Transverse colon (tissue), 4 donors: ENCODE measurements at regions not wholly inside any gene's neighbourhood (a gene's known extent, or its start where the extent isn't known, plus 50 kb on each side); places are given as distances from the start of the nearest gene placed in this dataset.

ENCODE experiments used
- EP300 ChIP-seq: sonication (generic); formaldehyde crosslinking; IDR thresholded peaks from one replicate; pipeline ENCODE4 v1.6.1; 2017; ENCODE audit warnings: antibody characterized with exemption, low read depth
- POLR2AphosphoS5 ChIP-seq, 3 donors: sonication (generic); formaldehyde crosslinking; IDR thresholded peaks; one replicate each; pipeline ENCODE4 v1.6.1; 2016; ENCODE audit warnings: antibody characterized with exemption in 3 of 3
- TF ChIP-seq, protein P1 (sequence below), 5 experiments: fragments of 200-600 bp in 3 of 5; fragments of 450-650 bp in 2 of 5; sonication (generic) in 3 of 5; IDR thresholded peaks; 1 replicate in 2 of 5; 2 replicates in 3 of 5; pipeline ENCODE4 v1.5.1; 2016 to 2017; ENCODE audit warnings: antibody characterized with exemption in 5 of 5, inconsistent platforms in 3 of 5, mild to moderate bottlenecking in 2 of 5, moderate library complexity in 1 of 5

DNA sequence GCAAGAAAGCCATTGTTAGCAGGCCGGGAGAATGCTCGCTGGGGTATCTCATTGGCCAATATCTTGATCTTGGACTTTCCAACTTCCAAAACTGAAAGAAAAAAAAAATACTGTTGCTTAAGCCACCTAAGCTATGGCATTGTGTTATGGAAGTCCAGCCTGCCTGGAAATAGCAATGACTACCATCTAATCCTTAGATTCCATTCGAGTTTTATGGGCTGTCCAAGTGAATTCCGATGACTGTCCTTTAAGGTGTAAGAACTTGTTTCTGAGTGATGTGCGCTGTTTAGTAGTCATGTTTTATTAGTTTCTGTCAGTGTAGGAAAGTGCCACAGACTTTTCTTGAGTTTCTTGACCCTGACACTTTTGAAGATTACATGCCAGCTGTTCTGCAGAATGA lies 762.6 kb downstream of the USP25 start:
- TF ChIP-seq, protein P1, sequence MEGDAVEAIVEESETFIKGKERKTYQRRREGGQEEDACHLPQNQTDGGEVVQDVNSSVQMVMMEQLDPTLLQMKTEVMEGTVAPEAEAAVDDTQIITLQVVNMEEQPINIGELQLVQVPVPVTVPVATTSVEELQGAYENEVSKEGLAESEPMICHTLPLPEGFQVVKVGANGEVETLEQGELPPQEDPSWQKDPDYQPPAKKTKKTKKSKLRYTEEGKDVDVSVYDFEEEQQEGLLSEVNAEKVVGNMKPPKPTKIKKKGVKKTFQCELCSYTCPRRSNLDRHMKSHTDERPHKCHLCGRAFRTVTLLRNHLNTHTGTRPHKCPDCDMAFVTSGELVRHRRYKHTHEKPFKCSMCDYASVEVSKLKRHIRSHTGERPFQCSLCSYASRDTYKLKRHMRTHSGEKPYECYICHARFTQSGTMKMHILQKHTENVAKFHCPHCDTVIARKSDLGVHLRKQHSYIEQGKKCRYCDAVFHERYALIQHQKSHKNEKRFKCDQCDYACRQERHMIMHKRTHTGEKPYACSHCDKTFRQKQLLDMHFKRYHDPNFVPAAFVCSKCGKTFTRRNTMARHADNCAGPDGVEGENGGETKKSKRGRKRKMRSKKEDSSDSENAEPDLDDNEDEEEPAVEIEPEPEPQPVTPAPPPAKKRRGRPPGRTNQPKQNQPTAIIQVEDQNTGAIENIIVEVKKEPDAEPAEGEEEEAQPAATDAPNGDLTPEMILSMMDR (IDR thresholded peaks at IDR 0.05), result no peak
- no peak for TF ChIP-seq POLR2AphosphoS5 (IDR thresholded peaks at IDR 0.05)
- no peak for TF ChIP-seq EP300
